SU-DHL-6 (cell line): ENCODE measurements at regions not wholly inside any gene's neighbourhood (a gene's known extent, or its start where the extent isn't known, plus 50 kb on each side); places are given as distances from the start of the nearest gene placed in this dataset.

ENCODE experiments used
- H2AFZ ChIP-seq: fragments of 200-600 bp; sonication (generic); 2 replicates; pipeline ENCODE4 v1.6.1; 2014; ENCODE audit warnings: low read depth, mild to moderate bottlenecking, moderate library complexity, mixed read lengths, antibody characterized with exemption, low read length; ENCODE audit not compliant: severe bottlenecking
- H3F3A ChIP-seq: fragments of 200-600 bp; shearing (Covaris generic); 2 replicates; pipeline ENCODE4 v1.6.0; 2016; ENCODE audit warnings: antibody characterized with exemption, mild to moderate bottlenecking; ENCODE audit not compliant: insufficient read depth
- H3K27ac ChIP-seq: fragments of 200-600 bp; sonication (generic); 2 replicates; pipeline ENCODE4 v1.5.1; 2016; ENCODE audit warnings: low read depth, mild to moderate bottlenecking, low read length, moderate library complexity, mixed read lengths
- H3K27me3 ChIP-seq: fragments of 200-600 bp; sonication (generic), shearing (Covaris generic); 2 replicates; pipeline ENCODE4 v1.6.0; 2014; ENCODE audit warnings: mild to moderate bottlenecking, low read length
- H3K36me3 ChIP-seq: fragments of 200-600 bp; sonication (generic); 2 replicates; pipeline ENCODE4 v1.6.1; 2014; ENCODE audit warnings: mild to moderate bottlenecking, low read length, mixed read lengths
- H3K4me2 ChIP-seq: fragments of 300-600, 200-600 bp; shearing (Covaris generic), sonication (generic); 2 replicates; pipeline ENCODE4 v1.6.0; 2014; ENCODE audit warnings: low read length, low read depth, mild to moderate bottlenecking; ENCODE audit not compliant: poor library complexity, severe bottlenecking
- H3K4me3 ChIP-seq: fragments of 200-600 bp; sonication (generic); 2 replicates; pipeline ENCODE4 v1.5.1; 2014; ENCODE audit warnings: antibody characterized with exemption, low read length, mild to moderate bottlenecking, mixed read lengths; ENCODE audit not compliant: insufficient read depth, poor library complexity, severe bottlenecking
- H3K79me2 ChIP-seq: fragments of 200-600 bp; sonication (generic); 2 replicates; pipeline ENCODE4 v1.6.1; 2014; ENCODE audit warnings: mild to moderate bottlenecking, low read length, moderate library complexity; ENCODE audit not compliant: insufficient read depth
- H3K9ac ChIP-seq: fragments of 200-600 bp; sonication (generic); 2 replicates; pipeline ENCODE4 v1.7.0; 2014; ENCODE audit warnings: mild to moderate bottlenecking, low read length
- H3K9me2 ChIP-seq: fragments of 200-600 bp; sonication (generic); replicated peaks from 2 replicates; pipeline ENCODE4 v1.6.1; 2014; ENCODE audit warnings: low read length; ENCODE audit not compliant: insufficient read depth
- H3K9me3 ChIP-seq: fragments of 200-600 bp; sonication (generic); 2 replicates; pipeline ENCODE4 v1.6.1; 2014; ENCODE audit warnings: low read length, mixed read lengths; ENCODE audit not compliant: insufficient read depth
- H4K20me1 ChIP-seq: fragments of 200-600 bp; sonication (generic); 2 replicates; pipeline ENCODE4 v1.6.1; 2014; ENCODE audit warnings: low read depth, mild to moderate bottlenecking, antibody characterized with exemption, low read length, moderate library complexity, mixed read lengths
- CTCF ChIP-seq: fragments of 200-600 bp; sonication (generic); IDR thresholded peaks from one replicate; pipeline ENCODE4 v1.5.1; 2017; ENCODE audit warnings: antibody characterized with exemption, mild to moderate bottlenecking, low read length, moderate library complexity; ENCODE audit not compliant: insufficient read depth, poor library complexity, severe bottlenecking
- EZH2phosphoT487 ChIP-seq: fragments of 200-600 bp; sonication (generic), shearing (Covaris generic); conservative IDR thresholded peaks from 2 replicates; pipeline ENCODE4 v1.6.1; 2018; ENCODE audit warnings: mild to moderate bottlenecking, antibody characterized with exemption, low read length, moderate library complexity, mixed read lengths

GRCh38 chr4:11626066-11626465 is 197.4 kb upstream of the HS3ST1 start:
- no peak overlapping the region for H3K9ac ChIP-seq
- no peak overlapping the region for H3K27ac ChIP-seq
- H3K9me2 ChIP-seq, result no peaks in the 10 kb centered on the region
- no peak overlapping the region for H3K4me3 ChIP-seq
- no peaks in the 10 kb centered on the region for H4K20me1 ChIP-seq
- no peaks in the 10 kb centered on the region for H3F3A ChIP-seq
- no peak overlapping the region for H3K4me2 ChIP-seq
- H3K79me2 ChIP-seq, result no peaks in the 10 kb centered on the region
- no peak overlapping the region for H2AFZ ChIP-seq
- no peaks in the 10 kb centered on the region for H3K36me3 ChIP-seq
- TF ChIP-seq EZH2phosphoT487 (no peak), CTCF (no peak)
- H3K9me3 ChIP-seq, result no peaks in the 10 kb centered on the region
- H3K27me3 ChIP-seq, result no peaks in the 10 kb centered on the region

- Histone ChIP-seq H3K27me3 (no peaks in the 10 kb centered on the region), H3K36me3 (no peaks in the 10 kb centered on the region), H3K27ac (no peak overlapping the region), H3F3A (no peaks in the 10 kb centered on the region), H3K9me2 (no peaks in the 10 kb centered on the region), H3K9me3 (no peaks in the 10 kb centered on the region), H3K4me3 (no peak overlapping the region), H3K9ac (no peak overlapping the region), H4K20me1 (no peaks in the 10 kb centered on the region), H3K79me2 (no peaks in the 10 kb centered on the region), H3K4me2 (no peak overlapping the region), H2AFZ (no peak overlapping the region)
- TF ChIP-seq CTCF, result no peak
- TF ChIP-seq EZH2phosphoT487, result no peak
Observed at GRCh38 chr4:11625211-11625610, 196.5 kb upstream of the HS3ST1 start.

DNA sequence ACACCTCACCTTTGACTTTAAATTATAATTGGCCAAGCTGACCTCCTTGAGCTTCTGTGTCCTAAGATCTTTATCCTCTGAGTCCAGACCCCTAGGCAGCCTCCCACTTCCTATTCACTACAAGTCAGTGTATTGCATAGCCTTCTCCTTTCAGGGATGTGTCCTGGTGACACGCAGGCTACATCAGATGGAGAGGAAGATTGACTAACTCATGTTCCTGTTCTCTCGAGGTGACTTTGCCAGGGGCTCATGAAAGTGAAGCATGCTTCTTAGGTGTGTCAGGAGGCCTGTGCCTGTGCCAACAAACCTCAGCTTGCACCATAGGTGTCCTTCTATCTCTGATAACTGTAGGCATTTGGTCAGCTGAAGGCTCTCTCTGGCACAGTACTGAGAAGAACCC is 195.7 kb upstream of the HS3ST1 start:
- Histone ChIP-seq H2AFZ (no peak overlapping the region), H3K36me3 (no peaks in the 10 kb centered on the region), H3K9me3 (no peaks in the 10 kb centered on the region), H3F3A (no peaks in the 10 kb centered on the region), H3K4me3 (no peak overlapping the region), H3K27me3 (no peaks in the 10 kb centered on the region), H4K20me1 (no peaks in the 10 kb centered on the region), H3K27ac (no peak overlapping the region), H3K79me2 (no peaks in the 10 kb centered on the region), H3K9me2 (no peaks in the 10 kb centered on the region), H3K9ac (no peak overlapping the region), H3K4me2 (no peak overlapping the region)
- TF ChIP-seq CTCF (no peak), EZH2phosphoT487 (no peak)

DNA sequence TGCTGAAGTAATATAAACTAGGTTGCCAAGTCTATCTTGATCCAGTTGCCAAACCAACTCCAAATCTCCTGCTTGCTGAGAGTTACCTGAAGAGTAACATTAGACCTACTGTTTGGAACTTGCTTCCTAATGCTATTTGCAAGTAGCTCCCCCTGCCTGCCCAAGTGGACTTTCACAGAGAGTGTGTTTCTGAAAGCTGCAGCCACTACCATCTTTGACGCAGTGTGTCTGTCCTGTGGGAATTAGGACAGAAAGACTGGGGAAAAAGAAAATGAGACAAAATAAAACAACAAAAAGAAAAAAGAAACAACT is 195.0 kb upstream of the HS3ST1 start:
- no peak for TF ChIP-seq EZH2phosphoT487
- TF ChIP-seq CTCF, result no peak
- Histone ChIP-seq H4K20me1 (no peaks in the 10 kb centered on the region), H3K9me2 (no peaks in the 10 kb centered on the region), H3K79me2 (no peaks in the 10 kb centered on the region), H3K4me3 (no peak overlapping the region), H3K27ac (no peak overlapping the region), H3K9me3 (no peaks in the 10 kb centered on the region), H2AFZ (no peak overlapping the region), H3K27me3 (no peaks in the 10 kb centered on the region), H3K4me2 (no peak overlapping the region), H3K36me3 (no peaks in the 10 kb centered on the region), H3F3A (no peaks in the 10 kb centered on the region), H3K9ac (no peak overlapping the region)
